GM21717 (cell line): ENCODE measurements at regions not wholly inside any gene's neighbourhood (a gene's known extent, or its start where the extent isn't known, plus 50 kb on each side); places are given as distances from the start of the nearest gene placed in this dataset.

Experiments used
- ATAC-seq: cut with Tn5 transposase; IDR thresholded peaks from one replicate; pipeline ENCODE4 v1.9.1; 2021; ENCODE audit warnings: mild to moderate bottlenecking, moderate library complexity; ENCODE audit not compliant: unreplicated experiment

GRCh38 chr7:16026253-16027020 lies 340.0 kb upstream of the MEOX2 start:
- ATAC-seq, result no peak

- no peak for ATAC-seq
Observed at GRCh38 chr7:16025696-16026095, 339.2 kb upstream of the MEOX2 start.

GRCh38 chr7:16023503-16023902 lies 337.0 kb upstream of the MEOX2 start:
- no peak for ATAC-seq

- no peak for ATAC-seq
Observed at GRCh38 chr7:16023046-16023445, 336.6 kb upstream of the MEOX2 start.

- ATAC-seq, result no peak
Observed at GRCh38 chr7:16021851-16022250, 335.4 kb upstream of the MEOX2 start.

- no peak for ATAC-seq
Observed at GRCh38 chr7:16015981-16016380, 329.5 kb upstream of the MEOX2 start.

GRCh38 chr7:16014031-16014430 lies 327.5 kb upstream of the MEOX2 start:
- ATAC-seq, result no peak

GRCh38 chr7:16007911-16008310 lies 321.4 kb upstream of the MEOX2 start:
- ATAC-seq, result no peak

- ATAC-seq, result no peak
Observed at GRCh38 chr7:16004702-16005101, 318.2 kb upstream of the MEOX2 start.

GRCh38 chr7:16001477-16001876 lies 315.0 kb upstream of the MEOX2 start:
- ATAC-seq, result no peak

GRCh38 chr7:15998617-15999016 lies 312.1 kb upstream of the MEOX2 start:
- ATAC-seq, result no peak

GRCh38 chr7:15995027-15995426 lies 308.5 kb upstream of the MEOX2 start:
- no peak for ATAC-seq

- no peak for ATAC-seq
Observed at GRCh38 chr7:15989194-15989593, 302.7 kb upstream of the MEOX2 start.

GRCh38 chr7:15985587-15986384 lies 299.3 kb upstream of the MEOX2 start:
- no peak for ATAC-seq

- ATAC-seq, result no peak
Observed at GRCh38 chr7:15977663-15978062, 291.2 kb upstream of the MEOX2 start.

GRCh38 chr7:15972862-15973275 lies 286.4 kb upstream of the MEOX2 start:
- ATAC-seq, result no peak

- no peak for ATAC-seq
Observed at GRCh38 chr7:15967551-15967950, 281.1 kb upstream of the MEOX2 start.

- no peak for ATAC-seq
Observed at GRCh38 chr7:15967121-15967520, 280.6 kb upstream of the MEOX2 start.

- no peak for ATAC-seq
Observed at GRCh38 chr7:15963206-15963605, 276.7 kb upstream of the MEOX2 start.

- no peak for ATAC-seq
Observed at GRCh38 chr7:15954671-15955354, 268.3 kb upstream of the MEOX2 start.

GRCh38 chr7:15950299-15950698 lies 263.8 kb upstream of the MEOX2 start:
- no peak for ATAC-seq

GRCh38 chr7:15947754-15948153 lies 261.3 kb upstream of the MEOX2 start:
- ATAC-seq, result no peak
